ENCODE measurements at regions not wholly inside any gene's neighbourhood (a gene's known extent, or its start where the extent isn't known, plus 50 kb on each side); places are given as distances from the start of the nearest gene placed in this dataset.

- no peak for DNase-seq (ENCODE audit: low read depth)
These were observed 899.5 kb upstream of the SLC10A2 start for GRCh38 chr13:103965506-103966243.

- DNase-seq (ENCODE audit: low read depth), result no peak
These were observed 895.6 kb upstream of the SLC10A2 start for GRCh38 chr13:103961784-103962183.

GRCh38 chr13:103961129-103961528 is 894.9 kb upstream of the SLC10A2 start:
- no peak for DNase-seq (ENCODE audit: low read depth)

GRCh38 chr13:103960001-103960400 is 893.8 kb upstream of the SLC10A2 start:
- DNase-seq (ENCODE audit: low read depth), result no peak

- no peak for DNase-seq (ENCODE audit: low read depth)
These were observed 892.5 kb upstream of the SLC10A2 start for GRCh38 chr13:103958691-103959090.

- DNase-seq (ENCODE audit: low read depth), result no peak
These were observed 891.7 kb upstream of the SLC10A2 start for GRCh38 chr13:103957939-103958338.

GRCh38 chr13:103953859-103954258 is 887.6 kb upstream of the SLC10A2 start:
- DNase-seq (ENCODE audit: low read depth), result no peak

- DNase-seq (ENCODE audit: low read depth), result no peak
These were observed 886.0 kb upstream of the SLC10A2 start for GRCh38 chr13:103952183-103952582.

GRCh38 chr13:103948426-103948825 is 882.2 kb upstream of the SLC10A2 start:
- no peak for DNase-seq (ENCODE audit: low read depth)

GRCh38 chr13:103945836-103946235 is 879.6 kb upstream of the SLC10A2 start:
- DNase-seq (ENCODE audit: low read depth), result no peak

GRCh38 chr13:103941506-103942140 is 875.4 kb upstream of the SLC10A2 start:
- DNase-seq (ENCODE audit: low read depth), result no peak

- no peak for DNase-seq (ENCODE audit: low read depth)
These were observed 868.9 kb upstream of the SLC10A2 start for GRCh38 chr13:103935117-103935516.

GRCh38 chr13:103931885-103932284 is 865.7 kb upstream of the SLC10A2 start:
- DNase-seq (ENCODE audit: low read depth), result no peak

GRCh38 chr13:103931331-103931845 is 865.2 kb upstream of the SLC10A2 start:
- no peak for DNase-seq (ENCODE audit: low read depth)

- DNase-seq (ENCODE audit: low read depth), result no peak
These were observed 859.9 kb upstream of the SLC10A2 start for GRCh38 chr13:103926118-103926517.

- DNase-seq (ENCODE audit: low read depth), result no peak
These were observed 842.7 kb upstream of the SLC10A2 start for GRCh38 chr13:103908911-103909310.

GRCh38 chr13:103908274-103908673 is 842.1 kb upstream of the SLC10A2 start:
- no peak for DNase-seq (ENCODE audit: low read depth)

GRCh38 chr13:103903790-103904189 is 837.6 kb upstream of the SLC10A2 start:
- no peak for DNase-seq (ENCODE audit: low read depth)

- no peak for DNase-seq (ENCODE audit: low read depth)
These were observed 832.3 kb upstream of the SLC10A2 start for GRCh38 chr13:103898481-103898880.

- DNase-seq (ENCODE audit: low read depth), result no peak
These were observed 829.8 kb upstream of the SLC10A2 start for GRCh38 chr13:103895835-103896531.

- no peak for DNase-seq (ENCODE audit: low read depth)
These were observed 828.4 kb upstream of the SLC10A2 start for GRCh38 chr13:103894626-103895025.

- no peak for DNase-seq (ENCODE audit: low read depth)
These were observed 818.0 kb upstream of the SLC10A2 start for GRCh38 chr13:103884101-103884723.

All from stimulated activated CD4-positive, alpha-beta T cell treated with anti-CD3 and anti-CD28 coated beads, Interleukin-2, amount 100 ng/mL, for 4 hours (primary cell).